IMR-90 (cell line): ENCODE measurements at regions not wholly inside any gene's neighbourhood (a gene's known extent, or its start where the extent isn't known, plus 50 kb on each side); places are given as distances from the start of the nearest gene placed in this dataset.

ENCODE experiments used
- ATAC-seq: fragments of 200-7000 bp; cut with Tn5 transposase; 2 replicates; pipeline ENCODE4 v1.9.1; 2020; ENCODE audit warnings: low read depth, mild to moderate bottlenecking, moderate library complexity
- BruUV-seq: library from RNA; stranded (reverse); fragments of 400-500 nt; replicated peaks from 2 replicates; lab custom pipeline; 2021; lab: Mats Ljungman, UMichigan
- CTCF ChIA-PET: fragments of 300-600 bp; formaldehyde crosslinking; extraction: SDS; loops from one replicate; lab custom pipeline; 2021; ENCODE audit warnings: antibody characterized with exemption; lab: Yijun Ruan, JAX
- POLR2A ChIA-PET: fragments of 300-600 bp; sonication (Branson Sonifier 250); formaldehyde crosslinking; loops from one replicate; lab custom pipeline; 2022; ENCODE audit warnings: antibody characterized with exemption; ENCODE audit not compliant: unreplicated experiment; lab: Charles Lee
- DNase-seq: peaks from one replicate; pipeline ENCODE4 v3.0.0; 2013
- H2AFZ ChIP-seq: replicated peaks from 2 replicates; pipeline ENCODE3; 2013; ENCODE audit warnings: low read length, mild to moderate bottlenecking; ENCODE audit not compliant: poor library complexity
- H2AK5ac ChIP-seq: 2 replicates; pipeline ENCODE4 v1.6.1; 2013; ENCODE audit warnings: low read depth, low read length, inconsistent platforms
- H2AK9ac ChIP-seq: replicated peaks from 2 replicates; pipeline ENCODE3; 2013; ENCODE audit warnings: mild to moderate bottlenecking, low read depth, low read length, moderate library complexity; ENCODE audit not compliant: poor library complexity
- H2BK120ac ChIP-seq: 2 replicates; pipeline ENCODE4 v1.6.1; 2013; ENCODE audit warnings: low read depth, low read length, inconsistent platforms
- H2BK15ac ChIP-seq: 3 replicates; pipeline ENCODE4 v1.6.1; 2013; ENCODE audit warnings: low read depth, low read length, inconsistent platforms
- H2BK20ac ChIP-seq: 2 replicates; pipeline ENCODE4 v1.6.1; 2013; ENCODE audit warnings: low read depth, mild to moderate bottlenecking, inconsistent platforms, low read length, moderate library complexity
- H2BK5ac ChIP-seq: 2 replicates; pipeline ENCODE4 v1.6.1; 2013; ENCODE audit warnings: mild to moderate bottlenecking, low read depth, low read length, inconsistent platforms; ENCODE audit not compliant: poor library complexity, severe bottlenecking
- H3K14ac ChIP-seq: replicated peaks from 2 replicates; pipeline ENCODE4 v1.6.1; 2013; ENCODE audit warnings: low read depth, low read length, inconsistent platforms
- H3K18ac ChIP-seq: 2 replicates; pipeline ENCODE4 v1.6.1; 2013; ENCODE audit warnings: low read depth, low read length, control low read depth
- H3K23ac ChIP-seq: 2 replicates; pipeline ENCODE4 v1.6.1; 2013; ENCODE audit warnings: low read depth, low read length, inconsistent platforms
- H3K27ac ChIP-seq: 2 replicates; pipeline ENCODE4 v1.5.1; 2013; ENCODE audit warnings: mild to moderate bottlenecking, control low read depth, low read length; ENCODE audit not compliant: insufficient read depth
- H3K27me3 ChIP-seq: 2 replicates; pipeline ENCODE4 v1.6.1; 2013; ENCODE audit warnings: low read length; ENCODE audit not compliant: control insufficient read depth, insufficient read depth
- H3K36me3 ChIP-seq: 2 replicates; pipeline ENCODE4 v1.6.1; 2013; ENCODE audit warnings: low read length, mixed read lengths; ENCODE audit not compliant: control insufficient read depth, insufficient read depth
- H3K4ac ChIP-seq: 2 replicates; pipeline ENCODE4 v1.6.1; 2013; ENCODE audit warnings: low read depth, low read length, inconsistent platforms
- H3K4me1 ChIP-seq: 2 replicates; pipeline ENCODE4 v1.6.1; 2013; ENCODE audit warnings: low read length, mixed read lengths; ENCODE audit not compliant: control insufficient read depth, insufficient read depth
- H3K4me2 ChIP-seq: 2 replicates; pipeline ENCODE4 v1.6.1; 2013; ENCODE audit warnings: low read depth, mild to moderate bottlenecking, control low read depth, low read length, moderate library complexity
- H3K4me3 ChIP-seq: 2 replicates; pipeline ENCODE4 v1.5.1; 2013; ENCODE audit warnings: low read depth, mild to moderate bottlenecking, control low read depth, low read length, moderate library complexity; ENCODE audit not compliant: insufficient read depth
- H3K56ac ChIP-seq: 2 replicates; pipeline ENCODE4 v1.6.1; 2013; ENCODE audit warnings: low read length, inconsistent platforms; ENCODE audit not compliant: insufficient read depth; ENCODE audit errors: extremely low read depth
- H3K79me1 ChIP-seq, 2 experiments: 2 replicates each; pipeline ENCODE4 v1.6.1; 2013; ENCODE audit warnings: low read length in 2 of 2, inconsistent platforms in 1 of 2, low read depth in 1 of 2
- H3K9ac ChIP-seq: 2 replicates; pipeline ENCODE4 v1.6.1; 2013; ENCODE audit warnings: low read depth, low read length, control low read depth
- H3K9me1 ChIP-seq: 2 replicates; pipeline ENCODE4 v1.6.1; 2013; ENCODE audit warnings: low read length, inconsistent platforms; ENCODE audit not compliant: insufficient read depth
- H3K9me3 ChIP-seq: 2 replicates; pipeline ENCODE4 v1.6.1; 2013; ENCODE audit warnings: low read length; ENCODE audit not compliant: control insufficient read depth, insufficient read depth
- H4K20me1 ChIP-seq: 2 replicates; pipeline ENCODE4 v1.6.1; 2013; ENCODE audit warnings: low read length, inconsistent platforms; ENCODE audit not compliant: insufficient read depth
- H4K5ac ChIP-seq: 2 replicates; pipeline ENCODE4 v1.6.1; 2013; ENCODE audit warnings: mild to moderate bottlenecking, low read depth, low read length, control low read depth
- H4K8ac ChIP-seq, 2 experiments: 2 replicates each; pipeline ENCODE4 v1.6.1; 2013; ENCODE audit warnings: low read depth in 2 of 2, low read length in 2 of 2, control low read depth in 1 of 2, inconsistent platforms in 1 of 2
- H4K91ac ChIP-seq: 2 replicates; pipeline ENCODE4 v1.6.1; 2013; ENCODE audit warnings: low read depth, low read length, inconsistent platforms; ENCODE audit not compliant: insufficient read depth
- CTCF ChIP-seq: conservative IDR thresholded peaks from 2 replicates; pipeline ENCODE4 v1.5.1; 2012; ENCODE audit warnings: mild to moderate bottlenecking, low read depth, low read length, improper control_type of control experiment
- ELK1 ChIP-seq: fragments of 150-350 bp; IDR thresholded peaks from 2 replicates; pipeline ENCODE4 v1.6.1; 2016; ENCODE audit warnings: low read depth, mild to moderate bottlenecking, low read length, moderate library complexity, borderline replicate concordance
- SMC3 ChIP-seq: fragments of 150-350 bp; IDR thresholded peaks from 2 replicates; pipeline ENCODE4 v1.6.1; 2016; ENCODE audit warnings: low read depth, mild to moderate bottlenecking, antibody characterized with exemption, low read length, moderate library complexity
- WGBS, 2 experiments: methylation state at CpG; one replicate each; pipeline versions ENCODE4 v1.1.5 to v1.1.7; 2013; ENCODE audit warnings: missing lambda C conversion rate in 2 of 2; ENCODE audit not compliant: insufficient read length in 1 of 2; ENCODE audit errors: extremely low coverage in 2 of 2; 5-methylcytosine and 5-hydroxymethylcytosine counted together
- dilution Hi-C: fragments of 300-500 bp; cut with HindIII; formaldehyde crosslinking; loops from one replicate; pipeline ENCODE4 v1.14.3; 2018; ENCODE audit warnings: low sequenced_read_pairs; ENCODE audit not compliant: unreplicated experiment
- in situ Hi-C: fragments of 300-500 bp; cut with MboI; formaldehyde crosslinking; loops from 3 replicates; pipeline ENCODE4 v1.14.3; 2019; ENCODE audit warnings: low sequenced_read_pairs, inconsistent platforms, mixed read lengths
- intact Hi-C: fragments of 100-400 bp; cut with micrococcal nuclease; formaldehyde crosslinking; loops from 2 replicates; pipeline ENCODE4 v1.10.0; 2022

- no peak overlapping the region for H4K8ac ChIP-seq
- ATAC-seq (no peak), DNase-seq (no peak)
- intact Hi-C loops (loop anchor here (2.0 to 5.0 kb wide), 5 partner anchors 71 to 1171 kb away; no protein-coding TSS in a partner anchor), dilution Hi-C loops (no loop called here), in situ Hi-C loops (loop anchor here (10.0 kb wide), 2 partner anchors 483 to 873 kb away; no protein-coding TSS in a partner anchor)
- BruUV-seq, result no TSS peak
- H3K56ac ChIP-seq, result no peak overlapping the region
- no peak overlapping the region for H2BK15ac ChIP-seq
- no peak overlapping the region for H3K4me2 ChIP-seq
- POLR2A ChIA-PET, result no interaction called here
- H2AK5ac ChIP-seq, result no peak overlapping the region
- no peak overlapping the region for H3K9ac ChIP-seq
- H3K18ac ChIP-seq, result no peak overlapping the region
- H4K20me1 ChIP-seq, result no peaks in the 10 kb centered on the region
- H3K4ac ChIP-seq, result no peak overlapping the region
- no peaks in the 10 kb centered on the region for H3K4me1 ChIP-seq
- H2BK120ac ChIP-seq, result no peak overlapping the region
- H3K4me3 ChIP-seq, result no peak overlapping the region
- H2AFZ ChIP-seq, result no peak overlapping the region
- H3K14ac ChIP-seq, result no peak overlapping the region
- no peak overlapping the region for H3K23ac ChIP-seq
- no peaks in the 10 kb centered on the region for H3K36me3 ChIP-seq
- CTCF ChIA-PET, result interaction anchor here (0.6 to 0.8 kb wide), 2 partner anchors 48 to 660 kb away, joined by 3 to 5 read pairs; no protein-coding TSS in a partner anchor
- WGBS, 2 experiments, result no CpG with 5 or more reads among the region's 2 CpGs
- H3K27ac ChIP-seq, result no peak overlapping the region
- no peaks in the 10 kb centered on the region; the same call in 1 of the 2 replicates for H3K27me3 ChIP-seq
- no peak overlapping the region for H2BK20ac ChIP-seq
- no peaks in the 10 kb centered on the region for H3K9me1 ChIP-seq
- H2BK5ac ChIP-seq, result no peak overlapping the region
- H2AK9ac ChIP-seq, result no peak overlapping the region
- H3K9me3 ChIP-seq, result no peaks in the 10 kb centered on the region
- H3K79me1 ChIP-seq, result no peaks in the 10 kb centered on the region
- H4K91ac ChIP-seq, result no peak overlapping the region
- H4K5ac ChIP-seq, result no peak overlapping the region
- TF ChIP-seq SMC3 (no peak), ELK1 (no peak), CTCF (no peak)
Observed at GRCh38 chr1:60971330-60971729, 111.0 kb upstream of the NFIA start.
